Liver (tissue), 3 donors: ENCODE measurements at regions not wholly inside any gene's neighbourhood (a gene's known extent, or its start where the extent isn't known, plus 50 kb on each side); places are given as distances from the start of the nearest gene placed in this dataset.

Source experiments
- CTCF ChIP-seq: fragments of 150-350 bp; IDR thresholded peaks from 2 replicates; pipeline ENCODE4 v1.5.1; 2017; ENCODE audit warnings: improper control_type of control experiment, low read depth, low read length; ENCODE audit not compliant: missing input control
- EGR1 ChIP-seq, 2 donors: IDR thresholded peaks; 2 replicates each; pipeline ENCODE4 v1.6.1; 2016 to 2018; ENCODE audit warnings: antibody characterized with exemption in 2 of 2, low read depth in 2 of 2
- FOXA1 ChIP-seq: IDR thresholded peaks from 2 replicates; pipeline ENCODE4 v1.6.1; 2016; ENCODE audit warnings: antibody characterized with exemption
- GABPA ChIP-seq, 2 donors: IDR thresholded peaks in 1 of 2; conservative IDR thresholded peaks in 1 of 2; 2 replicates each; pipeline ENCODE4 v1.6.1; 2016; ENCODE audit warnings: antibody characterized with exemption in 2 of 2, mild to moderate bottlenecking in 1 of 2, moderate library complexity in 1 of 2
- JUND ChIP-seq, 2 donors: IDR thresholded peaks; 2 replicates each; pipeline ENCODE4 v1.6.1; 2016; ENCODE audit warnings: antibody characterized with exemption in 2 of 2
- MAX ChIP-seq: IDR thresholded peaks from 2 replicates; pipeline ENCODE4 v1.6.1; 2016; ENCODE audit warnings: antibody characterized with exemption
- NR2F2 ChIP-seq: IDR thresholded peaks from 2 replicates; pipeline ENCODE4 v1.6.1; 2016; ENCODE audit warnings: antibody characterized with exemption
- RAD21 ChIP-seq, 2 donors: IDR thresholded peaks; 2 replicates each; pipeline ENCODE4 v1.6.1; 2016; ENCODE audit warnings: antibody characterized with exemption in 2 of 2, mild to moderate bottlenecking in 2 of 2
- REST ChIP-seq: IDR thresholded peaks from 2 replicates; pipeline ENCODE4 v1.6.1; 2016; ENCODE audit warnings: antibody characterized with exemption, mild to moderate bottlenecking
- YY1 ChIP-seq: IDR thresholded peaks from 2 replicates; pipeline ENCODE4 v1.6.1; 2016; ENCODE audit warnings: antibody characterized with exemption, mild to moderate bottlenecking
- donor health status: healthy.
- donor health status: healthy.

DNA sequence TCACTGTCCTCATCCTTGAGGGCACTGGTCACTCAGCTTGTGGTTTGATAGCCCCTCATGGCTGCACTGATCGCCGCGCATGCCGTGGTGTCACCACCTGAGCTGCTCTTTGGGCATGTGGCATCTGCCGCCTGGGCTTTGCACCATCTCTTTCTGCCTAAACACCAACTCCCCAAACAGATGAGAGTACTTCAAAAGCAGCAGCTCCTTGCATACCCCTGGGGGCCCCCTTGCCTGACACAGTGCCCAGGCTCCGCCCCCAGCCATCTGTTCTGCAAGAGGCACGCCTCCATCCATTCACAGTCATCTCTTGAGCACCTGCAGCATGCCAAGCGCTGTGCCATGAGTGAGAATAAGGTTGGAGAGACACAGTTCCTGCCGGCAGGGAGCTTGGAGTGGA lies 104.5 kb upstream of the B3GAT1 start:
- TF ChIP-seq CTCF (no peak), MAX (no peak), REST (no peak), JUND (IDR thresholded peaks at IDR 0.05) (no peak), NR2F2 (no peak), GABPA (IDR thresholded peaks at IDR 0.05 in 1 of 2, conservative IDR thresholded peaks at IDR 0.05 in 1 of 2) (no peak), RAD21 (IDR thresholded peaks at IDR 0.05) (no peak), YY1 (no peak), EGR1 (IDR thresholded peaks at IDR 0.05; ENCODE audit: low read depth in 2 of 2) (no peak), FOXA1 (no peak)
